Stimulated activated CD8-positive, alpha-beta memory T cell treated with anti-CD3 and anti-CD28 coated beads, Interleukin-4, amount 100 ng/mL, for 48 hours (primary cell): ENCODE measurements at regions not wholly inside any gene's neighbourhood (a gene's known extent, or its start where the extent isn't known, plus 50 kb on each side); places are given as distances from the start of the nearest gene placed in this dataset.
"Not testable (repeated sequence)": the region's sequence is repeated elsewhere in the genome, so short reads cannot be mapped to it uniquely, and the experiment has no call there.

ENCODE experiments used
- DNase-seq: peaks from one replicate; pipeline ENCODE4 v3.0.0-alpha.2; 2020

DNA sequence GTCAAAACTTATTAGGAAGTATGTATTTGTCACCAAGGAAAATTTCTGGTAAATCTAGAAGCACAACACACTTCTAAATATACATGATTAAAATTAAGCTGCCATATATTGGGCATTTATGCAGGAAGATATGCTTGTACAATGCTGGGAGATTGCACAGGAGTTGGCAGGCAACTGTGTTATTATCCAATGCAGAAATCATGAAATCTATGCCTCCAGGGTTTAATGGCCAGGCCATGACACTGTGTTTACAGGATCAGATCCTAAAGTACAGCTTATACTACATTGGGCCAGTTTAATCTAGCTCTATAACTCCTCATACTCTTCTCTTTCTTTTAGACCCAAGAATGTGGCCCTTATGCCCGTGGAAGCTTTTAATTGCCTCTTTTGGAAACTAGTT is 391.4 kb upstream of the DPH6 start:
- no peak for DNase-seq

- DNase-seq: no peak
Observed at GRCh38 chr15:35944945-35945585, 399.1 kb upstream of the DPH6 start.

DNA sequence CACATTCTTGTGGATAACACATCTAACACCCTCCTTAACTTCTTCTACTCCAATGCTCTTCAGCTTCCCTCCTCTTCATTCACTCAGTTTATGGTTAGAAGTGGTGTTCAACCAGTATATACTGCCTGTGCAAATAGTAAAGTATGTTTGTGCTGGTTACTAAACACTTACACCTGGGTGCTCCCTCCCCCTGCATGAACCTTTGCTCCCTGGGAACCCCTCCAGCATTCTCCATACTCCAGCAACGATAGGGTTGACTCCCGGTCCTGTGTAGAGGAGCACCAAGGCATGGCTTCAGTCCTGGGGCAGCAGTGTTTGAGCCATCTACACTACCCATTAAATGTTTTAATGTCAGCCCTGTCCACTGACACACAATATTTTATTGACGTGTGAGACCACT is 407.5 kb upstream of the DPH6 start:
- no peak for DNase-seq

- no peak for DNase-seq
Observed at GRCh38 chr15:35956056-35956455, 410.1 kb upstream of the DPH6 start.

DNA sequence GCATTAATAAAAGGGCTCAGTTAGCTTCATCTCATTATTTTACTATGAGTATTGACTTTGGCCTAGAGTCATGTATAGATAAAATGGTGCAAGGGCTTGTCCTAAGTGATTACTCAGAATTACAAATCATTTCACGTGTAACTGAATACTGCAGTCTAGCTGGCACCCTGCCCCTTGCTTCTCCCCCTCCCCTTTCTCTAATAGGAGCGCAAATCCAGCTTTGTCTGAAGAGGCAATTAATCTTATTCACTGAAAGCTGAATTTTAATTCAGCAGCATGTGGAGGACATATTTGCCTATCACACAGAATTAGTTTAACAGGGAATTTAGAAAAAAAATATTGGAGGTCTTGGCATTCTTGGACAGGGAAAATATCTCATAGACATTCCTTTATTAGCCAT is 412.1 kb upstream of the DPH6 start:
- no peak for DNase-seq

GRCh38 chr15:35958975-35959374 is 413.0 kb upstream of the DPH6 start:
- DNase-seq: no peak

DNA sequence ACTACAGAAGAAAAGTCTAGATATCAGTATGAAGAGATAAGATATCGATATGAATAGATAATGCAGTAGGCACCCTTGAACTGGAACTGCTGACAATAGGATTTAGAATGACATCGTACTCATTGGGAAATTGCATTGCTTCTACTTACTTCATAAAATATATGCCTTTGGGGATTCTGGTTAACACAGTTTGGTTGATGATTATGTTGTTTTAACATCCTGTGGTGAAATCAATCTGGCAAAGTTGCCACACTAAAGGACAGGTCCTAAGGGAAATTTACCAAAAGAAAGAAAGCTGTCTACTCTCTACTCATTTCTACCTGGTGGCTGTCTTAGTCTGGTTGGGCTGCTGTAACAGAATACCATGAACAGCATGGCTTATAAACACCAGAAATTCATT is 417.4 kb upstream of the DPH6 start:
- DNase-seq: no peak

DNA sequence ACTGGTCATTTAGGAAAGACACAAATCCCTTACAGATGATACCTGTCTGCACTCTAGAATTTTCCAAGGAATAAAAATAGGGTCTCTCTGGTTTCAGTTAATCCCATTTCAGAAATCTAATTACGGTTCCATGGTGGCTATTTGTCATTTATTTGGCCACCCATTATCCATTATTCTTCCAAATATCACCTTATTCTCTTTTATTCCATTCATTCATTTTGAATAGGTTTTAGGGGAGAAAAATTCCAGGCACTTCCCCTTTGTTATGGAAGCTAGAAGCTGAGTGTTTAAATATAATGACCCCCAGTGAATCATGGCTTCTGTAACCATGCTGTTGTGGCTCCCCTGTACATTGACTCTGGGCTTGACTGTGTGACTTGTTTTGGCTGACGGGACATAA is 420.8 kb upstream of the DPH6 start:
- DNase-seq: no peak

GRCh38 chr15:35967968-35968367 is 422.0 kb upstream of the DPH6 start:
- DNase-seq: not testable (repeated sequence)

DNA sequence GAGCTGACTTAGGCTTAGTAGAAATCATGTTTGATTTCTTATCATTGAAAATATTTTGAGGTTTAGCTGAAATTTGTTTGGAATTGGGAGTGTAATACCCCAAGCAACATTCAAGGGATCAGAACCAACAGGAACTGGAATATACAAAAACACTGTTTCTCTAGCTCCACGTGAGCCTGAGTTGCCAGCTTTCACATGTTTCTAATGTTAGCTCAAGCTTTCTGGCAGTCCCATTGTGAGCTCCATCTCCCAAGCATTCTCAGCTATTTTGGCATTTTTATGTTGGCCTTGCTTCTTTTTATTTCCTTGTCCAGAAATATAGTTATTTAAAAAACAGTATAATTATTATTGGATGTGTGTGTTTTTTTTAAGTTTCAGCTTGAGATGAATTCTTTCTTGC is 427.1 kb upstream of the DPH6 start:
- no peak for DNase-seq

DNA sequence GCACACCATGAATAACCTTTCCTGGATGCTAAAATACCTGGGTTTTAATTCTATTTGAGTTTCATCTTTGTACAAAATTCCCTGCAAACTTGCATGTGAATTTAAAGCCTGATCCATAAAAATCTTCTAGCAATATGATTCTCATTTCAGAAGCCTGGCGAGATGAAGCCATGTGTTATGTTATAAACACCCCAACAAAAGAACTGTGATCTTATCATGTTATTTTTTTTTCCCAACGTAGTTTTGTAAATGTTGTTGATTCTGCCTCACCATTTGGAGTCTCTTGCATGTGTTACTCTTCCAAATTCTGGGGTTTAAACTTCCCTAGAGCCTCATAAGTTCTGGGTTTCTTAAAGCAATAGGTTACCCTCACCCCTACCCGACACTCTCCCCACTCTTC is 428.1 kb upstream of the DPH6 start:
- no peak for DNase-seq

GRCh38 chr15:35975941-35976340 is 430.0 kb upstream of the DPH6 start:
- DNase-seq: no peak

GRCh38 chr15:35979608-35980007 is 433.6 kb upstream of the DPH6 start:
- no peak for DNase-seq

GRCh38 chr15:35980719-35981118 is 434.8 kb upstream of the DPH6 start:
- no peak for DNase-seq

GRCh38 chr15:35986191-35986721 is 440.3 kb upstream of the DPH6 start:
- no peak for DNase-seq

- DNase-seq: no peak
Observed at GRCh38 chr15:35987056-35987455, 441.1 kb upstream of the DPH6 start.

DNA sequence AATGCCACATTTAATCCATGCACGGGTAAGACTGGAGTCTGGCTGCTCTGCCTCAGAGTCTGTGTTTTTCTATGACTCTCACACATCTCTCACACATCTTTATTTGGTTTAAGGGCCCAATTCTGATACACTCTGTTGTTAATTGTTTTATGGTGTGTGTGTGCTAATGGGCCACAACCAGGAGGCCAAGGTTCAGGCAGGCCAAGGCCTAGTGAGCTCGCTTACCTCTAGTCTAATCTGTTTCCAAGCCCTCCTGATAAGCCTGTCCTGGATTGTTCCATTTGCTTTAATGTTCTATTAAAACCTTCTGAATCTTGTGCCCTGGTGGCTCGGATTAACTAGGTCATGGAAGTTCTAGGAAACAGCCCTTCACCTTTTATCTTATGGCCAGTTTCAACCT is 445.4 kb upstream of the DPH6 start:
- DNase-seq: no peak

DNA sequence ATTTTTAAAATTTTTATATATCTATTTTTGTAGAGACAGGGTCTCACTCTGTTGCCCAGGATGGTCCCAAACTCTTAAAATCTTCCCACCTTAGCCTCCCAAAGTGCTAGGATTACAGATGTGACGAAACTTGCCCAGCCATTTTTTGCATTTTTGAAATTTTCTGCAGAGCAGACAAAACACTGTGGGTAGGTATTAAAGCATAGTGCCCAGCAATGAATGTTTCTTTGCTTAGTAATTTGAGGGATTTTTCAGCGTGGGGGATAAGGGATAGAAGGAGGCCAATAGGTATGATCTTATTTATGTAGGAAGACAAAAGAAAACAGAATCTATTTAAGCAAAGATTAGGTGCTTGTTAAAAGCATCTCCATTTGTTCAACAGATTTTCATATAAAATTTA is 446.8 kb upstream of the DPH6 start:
- no peak for DNase-seq

DNA sequence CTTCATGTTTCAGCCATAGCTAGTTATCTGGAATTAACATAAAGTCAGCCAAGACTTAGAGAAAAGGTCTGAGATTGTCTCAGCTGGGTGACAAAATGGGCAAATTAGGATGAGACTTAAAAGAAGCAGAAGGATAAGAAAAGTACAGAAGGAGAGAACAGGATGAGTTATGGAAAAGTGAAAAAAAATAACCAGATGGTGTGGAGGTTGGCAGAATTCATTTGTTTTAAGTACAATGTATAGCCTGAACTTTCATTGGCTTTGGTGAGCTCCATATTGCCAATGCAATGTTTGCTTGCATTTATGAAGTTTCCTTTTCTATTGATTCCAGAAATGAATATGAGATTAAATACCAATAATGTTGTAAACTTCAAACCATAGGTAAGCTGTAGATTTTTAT is 447.2 kb upstream of the DPH6 start:
- DNase-seq: no peak

DNA sequence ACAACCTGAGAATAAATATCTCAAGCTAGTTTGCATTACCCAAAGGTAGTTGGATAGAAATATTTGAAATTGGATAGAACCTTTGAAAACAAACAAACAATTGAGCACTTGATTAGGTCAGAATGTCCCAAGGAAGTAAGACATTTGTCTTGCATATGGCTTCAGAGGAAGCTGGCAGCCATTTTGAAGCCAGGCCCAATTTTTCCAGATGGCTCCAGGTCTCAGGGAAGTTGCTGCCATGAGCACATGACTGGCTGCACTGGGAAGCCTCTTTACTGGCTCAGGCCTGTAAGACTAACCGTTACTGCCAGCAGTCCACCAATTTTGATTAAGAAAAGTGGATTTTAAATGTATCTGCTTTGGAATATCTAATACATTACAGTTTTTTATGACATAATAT is 448.9 kb upstream of the DPH6 start:
- no peak for DNase-seq

GRCh38 chr15:35998663-35999602 is 453.0 kb upstream of the DPH6 start:
- no peak for DNase-seq

DNA sequence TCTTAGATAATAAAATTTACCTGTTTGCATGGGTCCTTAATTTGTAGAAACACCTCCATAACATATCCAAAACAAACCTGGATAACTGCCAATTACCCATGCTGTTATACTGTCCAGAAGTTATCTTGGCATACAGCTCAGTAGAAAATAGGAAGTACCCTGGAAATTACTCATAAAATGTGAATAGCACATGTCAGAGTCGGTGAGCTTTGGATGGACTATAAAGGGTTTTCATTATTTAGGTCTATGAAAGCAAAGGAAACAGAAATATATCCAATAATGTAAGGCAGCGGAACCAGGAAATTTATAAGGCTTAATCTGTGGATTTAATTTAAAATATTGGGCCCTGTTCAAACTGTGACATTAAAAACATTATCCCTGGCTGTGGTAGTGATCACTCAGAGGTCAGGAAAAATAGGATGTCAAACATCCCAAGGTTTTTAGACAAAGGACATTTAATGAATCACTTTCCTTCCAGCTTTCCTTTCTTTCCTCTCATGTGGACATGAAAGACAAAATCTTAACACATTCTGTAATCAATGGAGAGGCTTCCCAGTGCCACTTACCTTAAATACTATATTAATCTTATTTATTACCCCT is 459.0 kb upstream of the DPH6 start:
- DNase-seq: no peak

GRCh38 chr15:36005542-36005941 is 459.6 kb upstream of the DPH6 start:
- no peak for DNase-seq

GRCh38 chr15:36007699-36008098 is 461.7 kb upstream of the DPH6 start:
- DNase-seq: no peak
